CD4-positive, alpha-beta T cell (primary cell): ENCODE measurements at regions not wholly inside any gene's neighbourhood (a gene's known extent, or its start where the extent isn't known, plus 50 kb on each side); places are given as distances from the start of the nearest gene placed in this dataset.
"Not testable (repeated sequence)": the region's sequence is repeated elsewhere in the genome, so short reads cannot be mapped to it uniquely, and the experiment has no call there.

ENCODE experiments used
- ATAC-seq: fragments of 200-7000 bp; cut with Tn5 transposase; one replicate; pipeline ENCODE4 v1.10.0; 2022; ENCODE audit warnings: mild to moderate bottlenecking; ENCODE audit not compliant: poor library complexity
- CTCF ChIA-PET: fragments of 350-600 bp; sonication (Branson Sonifier 250); formaldehyde crosslinking; loops from one replicate; lab custom pipeline; 2021; ENCODE audit warnings: antibody characterized with exemption, inconsistent platforms; lab: Charles Lee
- POLR2A ChIA-PET: fragments of 350-600 bp; sonication (Branson Sonifier 250); formaldehyde crosslinking; loops from one replicate; lab custom pipeline; 2021; ENCODE audit warnings: antibody characterized with exemption, inconsistent platforms; lab: Charles Lee
- DNase-seq, 14 experiments: peaks; one replicate each; pipeline ENCODE4 v3.0.0-alpha.2; 2013 to 2020; ENCODE audit warnings: mixed read lengths in 2 of 14
- H3K27ac ChIP-seq, 2 donors: one replicate each; pipeline versions ENCODE4 v1.5.1 to v1.7.0; 2013; ENCODE audit warnings: low read length in 2 of 2, low read depth in 1 of 2, mild to moderate bottlenecking in 1 of 2
- H3K27me3 ChIP-seq, 2 experiments: 1 replicate in 1 of 2; 2 replicates in 1 of 2; pipeline versions ENCODE4 v1.6.1 to v1.7.0; 2013; ENCODE audit warnings: low read length in 2 of 2, control low read depth in 1 of 2, mild to moderate bottlenecking in 1 of 2, moderate library complexity in 1 of 2; ENCODE audit not compliant: insufficient read depth in 2 of 2, control insufficient read depth in 1 of 2
- H3K36me3 ChIP-seq: one replicate; pipeline ENCODE4 v1.6.1; 2013; ENCODE audit warnings: low read length, control low read depth; ENCODE audit not compliant: insufficient read depth
- H3K4me1 ChIP-seq: one replicate; pipeline ENCODE4 v1.6.1; 2013; ENCODE audit warnings: low read length, control low read depth; ENCODE audit not compliant: insufficient read depth
- H3K4me3 ChIP-seq: one replicate; pipeline ENCODE4 v1.5.1; 2013; ENCODE audit warnings: mild to moderate bottlenecking, low read length, moderate library complexity
- H3K9me3 ChIP-seq, 2 experiments: 1 replicate in 1 of 2; 2 replicates in 1 of 2; pipeline versions ENCODE4 v1.6.1 to v1.7.0; 2013; ENCODE audit warnings: low read length in 2 of 2, mild to moderate bottlenecking in 2 of 2, control low read depth in 1 of 2, moderate library complexity in 1 of 2; ENCODE audit not compliant: control insufficient read depth in 1 of 2, insufficient read depth in 1 of 2
- H3K27ac Mint-ChIP-seq: one replicate; pipeline ENCODE4 v1.8.0; 2020; ENCODE audit warnings: mixed read lengths
- H3K27me3 Mint-ChIP-seq: one replicate; pipeline ENCODE4 v1.8.0; 2021; ENCODE audit warnings: mixed read lengths
- H3K36me3 Mint-ChIP-seq: one replicate; pipeline ENCODE4 v1.8.0; 2021; ENCODE audit warnings: low read depth, mixed read lengths
- H3K4me1 Mint-ChIP-seq: one replicate; pipeline ENCODE4 v1.8.0; 2021; ENCODE audit warnings: low read depth, mixed read lengths
- H3K4me3 Mint-ChIP-seq: one replicate; pipeline ENCODE4 v1.8.0; 2020; ENCODE audit warnings: mild to moderate bottlenecking, mixed read lengths
- H3K9me3 Mint-ChIP-seq: one replicate; pipeline ENCODE4 v1.8.0; 2020; ENCODE audit warnings: mixed read lengths
- intact Hi-C, 2 experiments: fragments of 100-400 bp; cut with DNase I in 1 of 2; cut with micrococcal nuclease in 1 of 2; formaldehyde crosslinking; loops; one replicate each; pipeline versions ENCODE4 v1.15.1 to v1.9.0; 2023 to 2025; cut with DNase I, micrococcal nuclease
- TF ChIP-seq, protein P1 (sequence below): fragments of 200-600 bp; IDR thresholded peaks from one replicate; pipeline ENCODE4 v1.8.0; 2022; ENCODE audit warnings: antibody characterized with exemption, mild to moderate bottlenecking

DNA sequence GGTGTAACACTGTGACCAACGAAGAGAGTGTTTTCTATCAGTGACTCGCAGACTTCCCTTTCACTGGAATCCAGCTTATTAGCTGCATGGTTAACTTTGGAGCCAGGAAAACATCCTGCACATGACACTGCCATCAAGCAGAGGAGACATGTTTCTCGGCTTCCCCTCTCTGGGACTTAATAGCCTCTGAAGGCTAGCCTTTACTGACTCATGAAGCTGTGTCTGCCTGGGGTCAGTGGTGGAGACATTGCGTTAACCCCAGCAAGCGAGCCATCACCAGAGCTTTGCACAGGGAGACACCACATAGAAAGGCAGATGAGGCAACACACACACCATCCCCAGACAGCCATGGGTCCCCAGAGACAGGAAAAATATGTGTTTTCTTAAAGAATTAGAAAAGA, 126.9 kb upstream of the PRICKLE1 start:
- ChIA-PET CTCF (no interaction called here), POLR2A (no interaction called here)
- Mint-ChIP-seq H3K27ac (no peak overlapping the region), H3K4me3 (no peak overlapping the region), H3K36me3 (no peaks in the 10 kb centered on the region), H3K27me3 (no peaks in the 10 kb centered on the region), H3K9me3 (peaks cover 7% of the 10 kb centered on the region), H3K4me1 (no peaks in the 10 kb centered on the region)
- no peaks in the 10 kb centered on the region for H3K36me3 ChIP-seq
- no peak overlapping the region for H3K4me3 ChIP-seq
- TF ChIP-seq, protein P1, sequence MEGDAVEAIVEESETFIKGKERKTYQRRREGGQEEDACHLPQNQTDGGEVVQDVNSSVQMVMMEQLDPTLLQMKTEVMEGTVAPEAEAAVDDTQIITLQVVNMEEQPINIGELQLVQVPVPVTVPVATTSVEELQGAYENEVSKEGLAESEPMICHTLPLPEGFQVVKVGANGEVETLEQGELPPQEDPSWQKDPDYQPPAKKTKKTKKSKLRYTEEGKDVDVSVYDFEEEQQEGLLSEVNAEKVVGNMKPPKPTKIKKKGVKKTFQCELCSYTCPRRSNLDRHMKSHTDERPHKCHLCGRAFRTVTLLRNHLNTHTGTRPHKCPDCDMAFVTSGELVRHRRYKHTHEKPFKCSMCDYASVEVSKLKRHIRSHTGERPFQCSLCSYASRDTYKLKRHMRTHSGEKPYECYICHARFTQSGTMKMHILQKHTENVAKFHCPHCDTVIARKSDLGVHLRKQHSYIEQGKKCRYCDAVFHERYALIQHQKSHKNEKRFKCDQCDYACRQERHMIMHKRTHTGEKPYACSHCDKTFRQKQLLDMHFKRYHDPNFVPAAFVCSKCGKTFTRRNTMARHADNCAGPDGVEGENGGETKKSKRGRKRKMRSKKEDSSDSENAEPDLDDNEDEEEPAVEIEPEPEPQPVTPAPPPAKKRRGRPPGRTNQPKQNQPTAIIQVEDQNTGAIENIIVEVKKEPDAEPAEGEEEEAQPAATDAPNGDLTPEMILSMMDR = no peak
- intact Hi-C loops = no loop called here
- no peak overlapping the region for H3K27ac ChIP-seq
- no peaks in the 10 kb centered on the region for H3K9me3 ChIP-seq
- DNase-seq (no peak), ATAC-seq (no peak)
- no peaks in the 10 kb centered on the region for H3K27me3 ChIP-seq
- no peaks in the 10 kb centered on the region for H3K4me1 ChIP-seq

DNA sequence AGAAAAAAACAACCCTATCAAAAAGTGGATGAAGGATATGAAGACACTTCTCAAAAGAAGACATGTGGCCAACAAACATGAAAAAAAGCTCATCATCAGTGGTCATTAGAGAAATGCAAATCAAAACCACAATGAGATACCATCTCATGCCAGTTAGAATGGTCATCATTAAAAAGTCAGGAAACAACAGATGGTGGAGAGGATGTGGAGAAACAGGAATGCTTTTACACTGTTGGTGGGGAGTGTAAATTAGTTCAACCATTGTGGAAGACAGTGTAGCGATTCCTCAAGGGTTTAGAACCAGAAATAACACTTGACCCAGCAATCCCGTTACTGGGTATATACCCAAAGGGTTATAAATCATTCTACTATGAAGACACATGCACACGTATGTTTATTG, 124.0 kb upstream of the PRICKLE1 start:
- ATAC-seq = not testable (repeated sequence)
- peaks cover 12% of the 10 kb centered on the region for H3K9me3 Mint-ChIP-seq

DNA sequence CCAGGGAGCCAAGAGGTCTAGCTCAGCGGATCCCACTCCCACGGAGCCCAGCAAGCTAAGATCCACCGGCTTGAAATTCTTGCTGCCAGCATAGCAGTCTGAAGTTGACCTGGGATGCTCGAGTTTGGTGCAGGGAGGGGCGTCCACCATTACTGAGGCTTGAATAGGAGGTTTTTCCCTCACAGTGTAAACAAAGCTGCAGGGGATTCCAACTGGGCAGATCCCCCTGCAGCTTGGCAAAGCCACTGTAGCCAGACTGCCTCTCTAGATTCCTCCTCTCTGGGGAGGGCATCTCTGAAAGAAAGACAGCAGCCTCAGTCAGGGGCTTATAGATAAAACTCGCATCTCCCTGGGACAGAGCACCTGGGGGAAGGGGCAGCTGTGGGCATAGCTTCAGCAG, 118.8 kb upstream of the PRICKLE1 start:
- H3K27ac Mint-ChIP-seq, H3K4me1 Mint-ChIP-seq, CTCF ChIA-PET, H3K4me3 ChIP-seq, H3K27me3 Mint-ChIP-seq, H3K27ac ChIP-seq, H3K4me1 ChIP-seq, H3K36me3 ChIP-seq, H3K4me3 Mint-ChIP-seq, H3K36me3 Mint-ChIP-seq, DNase-seq, H3K9me3 ChIP-seq, ATAC-seq, intact Hi-C loops, POLR2A ChIA-PET, H3K27me3 ChIP-seq: not testable (repeated sequence)
- peaks cover 12% of the 10 kb centered on the region for H3K9me3 Mint-ChIP-seq

More for the DNA sequence above, 124.0 kb upstream of the PRICKLE1 start:
- H3K36me3 ChIP-seq, H3K4me1 ChIP-seq, H3K4me3 ChIP-seq, H3K36me3 Mint-ChIP-seq, intact Hi-C loops, DNase-seq, H3K4me1 Mint-ChIP-seq, H3K9me3 ChIP-seq, H3K27me3 Mint-ChIP-seq, H3K4me3 Mint-ChIP-seq, H3K27ac ChIP-seq, H3K27ac Mint-ChIP-seq, H3K27me3 ChIP-seq, CTCF ChIA-PET, POLR2A ChIA-PET: not testable (repeated sequence)

DNA sequence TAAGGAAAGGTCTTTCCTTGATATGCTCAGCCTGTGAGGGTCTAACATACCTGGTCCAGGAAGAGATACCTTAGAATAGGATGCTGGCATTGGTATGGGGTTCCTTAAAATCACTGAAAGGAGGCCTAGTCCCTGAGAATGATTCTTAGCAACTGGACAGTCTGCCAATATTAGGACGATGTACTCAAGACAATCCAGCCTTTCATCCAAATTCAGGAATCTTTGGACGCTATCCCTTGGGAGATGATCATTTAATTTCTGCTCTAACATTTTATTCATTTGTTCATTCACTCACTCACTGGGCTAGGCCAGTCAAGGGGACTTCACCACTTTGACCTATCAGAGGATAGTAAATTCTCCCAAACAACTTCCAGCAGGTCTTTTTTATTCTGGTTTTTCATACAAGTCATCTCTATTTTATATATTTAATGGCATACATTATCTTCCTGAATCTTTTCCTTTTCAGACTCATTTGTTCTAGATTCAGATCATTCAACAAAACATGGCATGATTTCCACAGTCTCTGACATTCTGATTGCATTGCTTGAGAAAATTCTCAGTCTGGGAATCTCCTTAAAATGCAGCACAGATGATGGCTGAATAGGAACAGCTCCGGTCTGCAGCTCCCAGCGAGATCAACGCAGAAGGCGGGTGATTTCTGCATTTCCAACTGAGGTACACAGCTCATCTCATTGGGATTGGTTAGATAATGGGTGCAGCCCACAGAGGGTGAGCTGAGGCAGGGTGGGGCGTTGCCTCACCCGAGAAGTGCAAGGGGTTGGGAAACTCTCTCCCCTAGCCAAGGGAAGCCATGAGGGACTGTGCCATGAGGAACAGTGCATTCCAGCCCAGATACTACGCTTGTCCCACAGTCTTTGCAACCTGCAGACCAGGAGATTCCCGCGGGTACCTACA, 118.0 kb upstream of the PRICKLE1 start:
- ChIA-PET CTCF (no interaction called here), POLR2A (no interaction called here)
- Mint-ChIP-seq H3K4me1 (no peaks in the 10 kb centered on the region), H3K9me3 (peaks cover 8% of the 10 kb centered on the region), H3K4me3 (no peak overlapping the region), H3K27ac (no peak overlapping the region), H3K36me3 (no peaks in the 10 kb centered on the region), H3K27me3 (no peaks in the 10 kb centered on the region)
- peaks cover 0 to 5% of the 10 kb centered on the region in 2 experiments for H3K9me3 ChIP-seq
- no peak for DNase-seq
- no peak overlapping the region for H3K27ac ChIP-seq
- TF ChIP-seq, protein P1 = no peak
- no peaks in the 10 kb centered on the region for H3K36me3 ChIP-seq
- intact Hi-C loops = no loop called here
- H3K4me3 ChIP-seq = no peak overlapping the region
- no peak for ATAC-seq
- no peaks in the 10 kb centered on the region for H3K4me1 ChIP-seq
- no peaks in the 10 kb centered on the region for H3K27me3 ChIP-seq
